Gastroesophageal sphincter (tissue), 3 donors: ENCODE measurements at regions not wholly inside any gene's neighbourhood (a gene's known extent, or its start where the extent isn't known, plus 50 kb on each side); places are given as distances from the start of the nearest gene placed in this dataset.

Experiments used
- CTCF ChIP-seq, 4 experiments: fragments of 200-600 bp in 2 of 4; fragments of 450-650 bp in 2 of 4; sonication (generic) in 1 of 4; IDR thresholded peaks; one replicate each; pipeline ENCODE4 v1.5.1; 2017 to 2019; ENCODE audit warnings: antibody characterized with exemption in 4 of 4, mild to moderate bottlenecking in 2 of 4, moderate library complexity in 2 of 4
- EP300 ChIP-seq: sonication (generic); formaldehyde crosslinking; IDR thresholded peaks from one replicate; pipeline ENCODE4 v1.6.1; 2017; ENCODE audit warnings: antibody characterized with exemption, mild to moderate bottlenecking

GRCh38 chr18:8957731-8958130 lies 144.8 kb upstream of the NDUFV2 start:
- TF ChIP-seq CTCF (IDR thresholded peaks at IDR 0.05) (no peak), EP300 (no peak)
